GM21737 (cell line): ENCODE measurements at regions not wholly inside any gene's neighbourhood (a gene's known extent, or its start where the extent isn't known, plus 50 kb on each side); places are given as distances from the start of the nearest gene placed in this dataset.
"Not testable (repeated sequence)": the region's sequence is repeated elsewhere in the genome, so short reads cannot be mapped to it uniquely, and the experiment has no call there.

Experiments used
- ATAC-seq: cut with Tn5 transposase; IDR thresholded peaks from one replicate; pipeline ENCODE4 v1.9.1; 2021; ENCODE audit warnings: mild to moderate bottlenecking, moderate library complexity; ENCODE audit not compliant: unreplicated experiment

GRCh38 chr12:91702843-91703425 is 442.7 kb downstream of the BTG1 start:
- no peak for ATAC-seq

- no peak for ATAC-seq
These were observed 449.7 kb downstream of the BTG1 start for GRCh38 chr12:91695964-91696363.

- not testable (repeated sequence) for ATAC-seq
These were observed 450.2 kb downstream of the BTG1 start for GRCh38 chr12:91695406-91695805.

- no peak for ATAC-seq
These were observed 455.1 kb downstream of the BTG1 start for GRCh38 chr12:91690531-91690930.

GRCh38 chr12:91687052-91688017 is 458.3 kb downstream of the BTG1 start:
- ATAC-seq: no peak

GRCh38 chr12:91685917-91686316 is 459.7 kb downstream of the BTG1 start:
- ATAC-seq: no peak

- no peak for ATAC-seq
These were observed 463.9 kb downstream of the BTG1 start for GRCh38 chr12:91681751-91682150.

- ATAC-seq: no peak
These were observed 464.8 kb downstream of the BTG1 start for GRCh38 chr12:91680864-91681263.

- no peak for ATAC-seq
These were observed 468.1 kb downstream of the BTG1 start for GRCh38 chr12:91677556-91677955.

- ATAC-seq: no peak
These were observed 470.2 kb downstream of the BTG1 start for GRCh38 chr12:91675401-91675800.

- ATAC-seq: no peak
These were observed 473.5 kb downstream of the BTG1 start for GRCh38 chr12:91672130-91672529.

- no peak for ATAC-seq
These were observed 478.0 kb downstream of the BTG1 start for GRCh38 chr12:91667694-91668093.

- no peak for ATAC-seq
These were observed 481.1 kb upstream of the DCN start for GRCh38 chr12:91663744-91664143.

- ATAC-seq: no peak
These were observed 480.7 kb upstream of the DCN start for GRCh38 chr12:91663310-91663709.

- no peak for ATAC-seq
These were observed 479.4 kb upstream of the DCN start for GRCh38 chr12:91662021-91662420.

- no peak for ATAC-seq
These were observed 474.4 kb upstream of the DCN start for GRCh38 chr12:91657032-91657431.

- ATAC-seq: no peak
These were observed 473.3 kb upstream of the DCN start for GRCh38 chr12:91655966-91656365.

- ATAC-seq: no peak
These were observed 471.5 kb upstream of the DCN start for GRCh38 chr12:91654087-91654486.

GRCh38 chr12:91651728-91652127 is 469.1 kb upstream of the DCN start:
- ATAC-seq: no peak

GRCh38 chr12:91643763-91644162 is 461.1 kb upstream of the DCN start:
- ATAC-seq: no peak

- no peak for ATAC-seq
These were observed 457.4 kb upstream of the DCN start for GRCh38 chr12:91640021-91640420.

- ATAC-seq: no peak
These were observed 456.7 kb upstream of the DCN start for GRCh38 chr12:91639327-91639726.
